ENCODE measurements at regions not wholly inside any gene's neighbourhood (a gene's known extent, or its start where the extent isn't known, plus 50 kb on each side); places are given as distances from the start of the nearest gene placed in this dataset.

- DNase-seq: no peak
Observed at GRCh38 chr12:90899456-90900182, 55.4 kb downstream of the CCER1 start.

- no peak for DNase-seq
Observed at GRCh38 chr12:90897986-90898385, 57.0 kb downstream of the CCER1 start.

- DNase-seq: no peak
Observed at GRCh38 chr12:90897316-90897715, 57.7 kb downstream of the CCER1 start.

- DNase-seq: no peak
Observed at GRCh38 chr12:90896821-90897220, 58.2 kb downstream of the CCER1 start.

- DNase-seq: no peak
Observed at GRCh38 chr12:90896164-90896563, 58.8 kb downstream of the CCER1 start.

GRCh38 chr12:90888316-90888715, 66.7 kb downstream of the CCER1 start:
- DNase-seq: no peak

- no peak for DNase-seq
Observed at GRCh38 chr12:90883456-90883855, 71.5 kb downstream of the CCER1 start.

GRCh38 chr12:90871726-90872096, 83.3 kb downstream of the CCER1 start:
- no peak for DNase-seq

- DNase-seq: no peak
Observed at GRCh38 chr12:90870971-90871725, 83.8 kb downstream of the CCER1 start.

GRCh38 chr12:90868626-90869025, 86.3 kb downstream of the CCER1 start:
- no peak for DNase-seq

GRCh38 chr12:90859591-90859990, 95.4 kb downstream of the CCER1 start:
- DNase-seq: no peak

- peak; percentile 44 for DNase-seq
Observed at GRCh38 chr12:90858252-90858651, 96.7 kb downstream of the CCER1 start.

- DNase-seq: no peak
Observed at GRCh38 chr12:90855534-90855933, 99.4 kb downstream of the CCER1 start.

GRCh38 chr12:90854136-90854689, 100.8 kb downstream of the CCER1 start:
- DNase-seq: peak; percentile 51

- peak; percentile 9 for DNase-seq
Observed at GRCh38 chr12:90851800-90852718, 102.9 kb downstream of the CCER1 start.

- DNase-seq: no peak
Observed at GRCh38 chr12:90842477-90842876, 112.5 kb downstream of the CCER1 start.

GRCh38 chr12:90841336-90841735, 113.6 kb downstream of the CCER1 start:
- no peak for DNase-seq

GRCh38 chr12:90839346-90839745, 115.6 kb downstream of the CCER1 start:
- no peak for DNase-seq

- no peak for DNase-seq
Observed at GRCh38 chr12:90836689-90837088, 118.3 kb downstream of the CCER1 start.

- DNase-seq: peak; percentile 71
Observed at GRCh38 chr12:90833228-90833627, 121.7 kb downstream of the CCER1 start.

- no peak for DNase-seq
Observed at GRCh38 chr12:90832427-90832826, 122.5 kb downstream of the CCER1 start.

- no peak for DNase-seq
Observed at GRCh38 chr12:90831712-90832111, 123.3 kb downstream of the CCER1 start.

GRCh38 chr12:90829044-90829443, 125.9 kb downstream of the CCER1 start:
- DNase-seq: no peak
